HFFc6 (cell line): ENCODE measurements at regions not wholly inside any gene's neighbourhood (a gene's known extent, or its start where the extent isn't known, plus 50 kb on each side); places are given as distances from the start of the nearest gene placed in this dataset.

ENCODE experiments used
- DNase-seq: peaks from one replicate; pipeline ENCODE4 v3.0.0-alpha.2; 2018
- H3K27ac Mint-ChIP-seq: 2 replicates; pipeline ENCODE4 v1.8.0; 2020; ENCODE audit warnings: mild to moderate bottlenecking, mixed read lengths
- H3K27me3 Mint-ChIP-seq: 2 replicates; pipeline ENCODE4 v1.8.0; 2021; ENCODE audit warnings: mild to moderate bottlenecking, moderate library complexity, mixed read lengths; ENCODE audit not compliant: insufficient read depth
- H3K36me3 Mint-ChIP-seq: 2 replicates; pipeline ENCODE4 v1.8.0; 2021; ENCODE audit warnings: low read depth, mixed read lengths
- H3K4me1 Mint-ChIP-seq: 2 replicates; pipeline ENCODE4 v1.8.0; 2020; ENCODE audit warnings: low read depth, mixed read lengths
- H3K4me3 Mint-ChIP-seq: 2 replicates; pipeline ENCODE4 v1.8.0; 2020; ENCODE audit warnings: mild to moderate bottlenecking, moderate library complexity, mixed read lengths
- H3K9me3 Mint-ChIP-seq: 2 replicates; pipeline ENCODE4 v1.8.0; 2020; ENCODE audit warnings: mild to moderate bottlenecking, mixed read lengths
- CTCF ChIP-seq: fragments of 200-600 bp; sonication (generic); IDR thresholded peaks from 2 replicates; pipeline ENCODE4 v1.5.0; 2021; ENCODE audit warnings: antibody characterized with exemption, mild to moderate bottlenecking

DNA sequence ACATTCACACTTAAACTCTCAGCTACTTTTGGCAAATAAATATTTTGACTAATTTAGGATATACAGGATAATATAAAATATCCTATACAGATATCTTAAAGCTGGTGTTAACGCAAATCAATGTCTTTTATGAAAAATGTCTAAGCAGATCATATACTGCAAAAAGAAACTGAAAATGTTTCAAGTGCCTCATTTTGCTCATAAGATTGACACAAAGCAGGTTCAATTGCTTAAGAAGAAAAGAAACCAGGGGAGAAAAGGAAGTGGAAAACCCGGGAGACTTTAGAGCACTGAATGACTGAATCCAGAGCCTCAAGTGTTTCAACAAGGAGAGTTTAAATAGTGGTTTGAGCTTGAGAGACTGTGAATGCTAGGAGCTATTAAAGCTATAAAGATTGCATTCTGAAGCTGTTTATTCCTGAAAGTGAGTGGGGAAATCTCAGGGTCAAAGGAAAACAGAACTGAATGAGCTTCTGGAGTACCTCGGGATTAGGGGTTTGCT lies 1943.0 kb downstream of the MRPL39 start:
- no peak overlapping the region for H3K27ac Mint-ChIP-seq
- no peaks in the 10 kb centered on the region for H3K36me3 Mint-ChIP-seq
- no peak overlapping the region for H3K4me3 Mint-ChIP-seq
- TF ChIP-seq CTCF, result no peak
- H3K27me3 Mint-ChIP-seq, result no peaks in the 10 kb centered on the region
- peaks cover 12% of the 10 kb centered on the region for H3K9me3 Mint-ChIP-seq
- no peaks in the 10 kb centered on the region for H3K4me1 Mint-ChIP-seq
- no peak for DNase-seq

GRCh38 chr21:23660560-23660959 lies 1946.7 kb downstream of the MRPL39 start:
- Mint-ChIP-seq H3K4me1 (no peaks in the 10 kb centered on the region), H3K27me3 (no peaks in the 10 kb centered on the region), H3K36me3 (no peaks in the 10 kb centered on the region), H3K27ac (no peak overlapping the region), H3K9me3 (peaks cover 27% of the 10 kb centered on the region), H3K4me3 (no peak overlapping the region)
- no peak for TF ChIP-seq CTCF
- DNase-seq, result no peak

DNA sequence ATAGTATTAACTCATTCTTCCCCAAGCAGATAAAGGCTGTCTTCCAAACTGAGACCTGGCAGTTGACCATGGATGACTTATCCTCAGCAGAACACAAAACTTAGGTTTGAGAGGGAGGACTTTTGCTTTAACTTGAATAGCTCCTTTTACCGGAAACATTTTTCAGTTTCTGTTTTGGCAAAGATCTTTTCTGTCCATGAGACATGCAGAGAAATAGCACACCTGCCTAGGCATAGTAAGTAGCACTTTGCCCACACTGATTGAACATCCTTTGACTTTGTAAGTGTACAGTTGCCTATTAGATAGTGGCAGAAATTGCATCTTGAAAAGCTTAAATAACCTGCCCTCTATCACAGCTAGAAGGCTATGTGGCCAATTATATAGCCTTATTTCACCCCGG lies 1962.5 kb downstream of the MRPL39 start:
- Mint-ChIP-seq H3K27ac (no peak overlapping the region), H3K36me3 (no peaks in the 10 kb centered on the region), H3K4me1 (no peaks in the 10 kb centered on the region), H3K4me3 (no peak overlapping the region), H3K9me3 (peaks cover 52% of the 10 kb centered on the region), H3K27me3 (no peaks in the 10 kb centered on the region)
- no peak for DNase-seq
- no peak for TF ChIP-seq CTCF

DNA sequence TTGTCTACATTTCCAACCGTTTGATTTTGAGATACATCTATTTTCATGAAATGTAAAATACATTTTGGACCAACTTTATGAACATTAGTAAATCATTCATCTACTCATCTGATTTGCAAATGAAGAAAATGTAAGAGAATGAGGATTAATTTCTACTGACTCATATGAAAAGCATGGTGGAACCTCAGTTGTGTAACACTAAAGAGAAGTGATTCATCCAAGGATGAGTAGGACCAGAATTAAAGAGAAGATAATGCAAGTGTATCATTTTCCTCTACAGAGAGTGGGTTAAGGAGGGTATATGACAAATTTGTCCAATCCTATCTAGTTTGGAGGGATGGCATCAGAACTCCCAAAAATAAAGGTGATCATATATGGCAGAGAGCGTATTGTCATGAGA lies 1967.6 kb downstream of the MRPL39 start:
- no peak for DNase-seq
- H3K4me1 Mint-ChIP-seq, result no peaks in the 10 kb centered on the region
- no peak overlapping the region for H3K4me3 Mint-ChIP-seq
- H3K9me3 Mint-ChIP-seq, result peaks cover 34% of the 10 kb centered on the region
- H3K27ac Mint-ChIP-seq, result no peak overlapping the region
- H3K36me3 Mint-ChIP-seq, result no peaks in the 10 kb centered on the region
- no peaks in the 10 kb centered on the region for H3K27me3 Mint-ChIP-seq
- no peak for TF ChIP-seq CTCF

- H3K27ac Mint-ChIP-seq, result no peak overlapping the region
- no peaks in the 10 kb centered on the region for H3K36me3 Mint-ChIP-seq
- H3K4me3 Mint-ChIP-seq, result no peak overlapping the region
These were observed 1969.1 kb downstream of the MRPL39 start for GRCh38 chr21:23638131-23638695.

More at GRCh38 chr21:23638131-23638695, 1969.1 kb downstream of the MRPL39 start:
- no peak for DNase-seq
- no peaks in the 10 kb centered on the region for H3K27me3 Mint-ChIP-seq
- peaks cover 24% of the 10 kb centered on the region for H3K9me3 Mint-ChIP-seq
- no peaks in the 10 kb centered on the region for H3K4me1 Mint-ChIP-seq
- no peak for TF ChIP-seq CTCF
